Testis (tissue), 2 donors: ENCODE measurements at regions not wholly inside any gene's neighbourhood (a gene's known extent, or its start where the extent isn't known, plus 50 kb on each side); places are given as distances from the start of the nearest gene placed in this dataset.

ENCODE experiments used
- POLR2A ChIP-seq: fragments of 450-650 bp; IDR thresholded peaks from one replicate; pipeline ENCODE4 v1.6.1; 2017; ENCODE audit warnings: antibody characterized with exemption, mild to moderate bottlenecking, moderate library complexity
- TF ChIP-seq, protein P1 (sequence below), 3 experiments: fragments of 450-650 bp in 2 of 3; fragments of 200-600 bp in 1 of 3; sonication (generic) in 1 of 3; IDR thresholded peaks; one replicate each; pipeline ENCODE4 v1.5.1; 2016 to 2019; ENCODE audit warnings: antibody characterized with exemption in 3 of 3, mild to moderate bottlenecking in 2 of 3, moderate library complexity in 1 of 3

DNA sequence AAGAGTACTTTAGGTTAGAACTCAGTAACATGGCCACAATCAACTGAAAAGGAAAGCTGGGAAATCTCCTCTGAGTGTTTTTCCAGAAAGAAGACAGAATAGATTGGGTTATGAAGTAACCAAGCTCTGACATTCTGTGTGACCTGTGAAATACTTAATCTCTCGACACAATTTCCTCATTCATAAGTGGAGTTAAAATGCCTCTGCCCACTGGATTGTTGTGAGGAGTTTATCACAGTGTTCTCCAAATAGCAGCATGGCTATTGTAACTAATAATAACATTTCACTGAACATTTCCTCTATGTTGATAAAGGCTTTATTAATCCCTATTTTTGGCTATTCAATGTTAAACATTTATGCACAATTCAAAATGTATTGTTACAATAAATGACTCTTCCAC is 311.0 kb downstream of the GABRB2 start:
- TF ChIP-seq, protein P1, sequence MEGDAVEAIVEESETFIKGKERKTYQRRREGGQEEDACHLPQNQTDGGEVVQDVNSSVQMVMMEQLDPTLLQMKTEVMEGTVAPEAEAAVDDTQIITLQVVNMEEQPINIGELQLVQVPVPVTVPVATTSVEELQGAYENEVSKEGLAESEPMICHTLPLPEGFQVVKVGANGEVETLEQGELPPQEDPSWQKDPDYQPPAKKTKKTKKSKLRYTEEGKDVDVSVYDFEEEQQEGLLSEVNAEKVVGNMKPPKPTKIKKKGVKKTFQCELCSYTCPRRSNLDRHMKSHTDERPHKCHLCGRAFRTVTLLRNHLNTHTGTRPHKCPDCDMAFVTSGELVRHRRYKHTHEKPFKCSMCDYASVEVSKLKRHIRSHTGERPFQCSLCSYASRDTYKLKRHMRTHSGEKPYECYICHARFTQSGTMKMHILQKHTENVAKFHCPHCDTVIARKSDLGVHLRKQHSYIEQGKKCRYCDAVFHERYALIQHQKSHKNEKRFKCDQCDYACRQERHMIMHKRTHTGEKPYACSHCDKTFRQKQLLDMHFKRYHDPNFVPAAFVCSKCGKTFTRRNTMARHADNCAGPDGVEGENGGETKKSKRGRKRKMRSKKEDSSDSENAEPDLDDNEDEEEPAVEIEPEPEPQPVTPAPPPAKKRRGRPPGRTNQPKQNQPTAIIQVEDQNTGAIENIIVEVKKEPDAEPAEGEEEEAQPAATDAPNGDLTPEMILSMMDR (IDR thresholded peaks at IDR 0.05): no peak
- no peak for TF ChIP-seq POLR2A
